Esophagus (tissue), 2 donors: ENCODE measurements at regions not wholly inside any gene's neighbourhood (a gene's known extent, or its start where the extent isn't known, plus 50 kb on each side); places are given as distances from the start of the nearest gene placed in this dataset.

ENCODE experiments used
- H3K27ac ChIP-seq, 2 donors: one replicate each; pipeline ENCODE4 v1.5.1; 2013; ENCODE audit warnings: low read depth in 2 of 2, mild to moderate bottlenecking in 2 of 2, inconsistent platforms in 1 of 2, low read length in 1 of 2, moderate library complexity in 1 of 2
- H3K27me3 ChIP-seq, 2 donors: one replicate each; pipeline ENCODE4 v1.6.1; 2013; ENCODE audit warnings: low read length in 2 of 2, control low read depth in 1 of 2, mild to moderate bottlenecking in 1 of 2; ENCODE audit not compliant: insufficient read depth in 2 of 2, control insufficient read depth in 1 of 2
- H3K36me3 ChIP-seq, 2 donors: one replicate each; pipeline ENCODE4 v1.6.1; 2013; ENCODE audit warnings: low read length in 1 of 2; ENCODE audit not compliant: control insufficient read depth in 2 of 2, insufficient read depth in 2 of 2
- H3K4me1 ChIP-seq, 2 donors: one replicate each; pipeline ENCODE4 v1.6.1; 2013; ENCODE audit warnings: low read length in 1 of 2; ENCODE audit not compliant: control insufficient read depth in 2 of 2, insufficient read depth in 2 of 2
- H3K4me3 ChIP-seq, 2 donors: one replicate each; pipeline ENCODE4 v1.5.1; 2013; ENCODE audit warnings: low read length in 2 of 2, mild to moderate bottlenecking in 2 of 2, low read depth in 1 of 2, moderate library complexity in 1 of 2
- H3K9me3 ChIP-seq, 2 donors: one replicate each; pipeline ENCODE4 v1.6.1; 2013; ENCODE audit warnings: mild to moderate bottlenecking in 2 of 2, low read depth in 1 of 2, low read length in 1 of 2, moderate library complexity in 1 of 2; ENCODE audit not compliant: control insufficient read depth in 2 of 2, insufficient read depth in 1 of 2
- WGBS, 2 donors: extraction: QIAGEN DNeasy Blood & Tissue Kit; methylation state at CpG; one replicate each; pipeline ENCODE4 v1.1.7; 2013; 5-methylcytosine and 5-hydroxymethylcytosine counted together
- donor health status: healthy with polysubstance abuse.
- donor health status: Bipolar disorder and iron deficiency.

- Histone ChIP-seq H3K27ac (no peak overlapping the region), H3K4me3 (no peak overlapping the region), H3K9me3 (no peaks in the 10 kb centered on the region), H3K36me3 (no peaks in the 10 kb centered on the region), H3K4me1 (no peaks in the 10 kb centered on the region), H3K27me3 (no peaks in the 10 kb centered on the region)
- WGBS, 2 donors = 78 to 79% methylated on average over 5 of the region's 5 CpGs
Observed at GRCh38 chr6:105898286-105898685, 187.8 kb upstream of the PRDM1 start.

DNA sequence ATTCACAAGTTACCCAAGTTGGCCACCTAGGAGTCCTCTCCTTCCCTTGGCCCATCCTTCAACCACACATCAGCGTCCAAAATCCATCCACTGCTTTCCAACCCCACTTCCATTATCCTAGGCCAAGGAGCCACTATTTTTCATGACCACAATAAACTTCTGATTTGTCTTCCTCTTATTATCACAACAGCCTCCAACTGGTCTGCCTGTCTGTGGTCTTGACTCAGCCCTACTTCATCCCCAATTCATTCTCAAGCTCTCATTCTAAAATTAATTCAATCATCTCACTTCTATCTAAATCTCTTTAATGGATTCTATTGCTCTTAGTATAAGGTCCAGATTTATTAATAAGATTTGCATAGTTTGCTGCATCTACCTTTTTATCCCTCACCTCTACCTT lies 189.0 kb upstream of the PRDM1 start:
- Histone ChIP-seq H3K9me3 (peaks cover 0 to 3% of the 10 kb centered on the region in 2 donors), H3K27ac (no peak overlapping the region), H3K4me1 (no peaks in the 10 kb centered on the region), H3K4me3 (no peak overlapping the region), H3K36me3 (no peaks in the 10 kb centered on the region), H3K27me3 (no peaks in the 10 kb centered on the region)
- 92 to 97% methylated on average over 1 of the region's 1 CpG for WGBS, 2 donors

GRCh38 chr6:105896821-105897095 lies 189.4 kb upstream of the PRDM1 start:
- H3K36me3 ChIP-seq = no peaks in the 10 kb centered on the region
- no peaks in the 10 kb centered on the region for H3K4me1 ChIP-seq
- no peak overlapping the region for H3K27ac ChIP-seq

DNA sequence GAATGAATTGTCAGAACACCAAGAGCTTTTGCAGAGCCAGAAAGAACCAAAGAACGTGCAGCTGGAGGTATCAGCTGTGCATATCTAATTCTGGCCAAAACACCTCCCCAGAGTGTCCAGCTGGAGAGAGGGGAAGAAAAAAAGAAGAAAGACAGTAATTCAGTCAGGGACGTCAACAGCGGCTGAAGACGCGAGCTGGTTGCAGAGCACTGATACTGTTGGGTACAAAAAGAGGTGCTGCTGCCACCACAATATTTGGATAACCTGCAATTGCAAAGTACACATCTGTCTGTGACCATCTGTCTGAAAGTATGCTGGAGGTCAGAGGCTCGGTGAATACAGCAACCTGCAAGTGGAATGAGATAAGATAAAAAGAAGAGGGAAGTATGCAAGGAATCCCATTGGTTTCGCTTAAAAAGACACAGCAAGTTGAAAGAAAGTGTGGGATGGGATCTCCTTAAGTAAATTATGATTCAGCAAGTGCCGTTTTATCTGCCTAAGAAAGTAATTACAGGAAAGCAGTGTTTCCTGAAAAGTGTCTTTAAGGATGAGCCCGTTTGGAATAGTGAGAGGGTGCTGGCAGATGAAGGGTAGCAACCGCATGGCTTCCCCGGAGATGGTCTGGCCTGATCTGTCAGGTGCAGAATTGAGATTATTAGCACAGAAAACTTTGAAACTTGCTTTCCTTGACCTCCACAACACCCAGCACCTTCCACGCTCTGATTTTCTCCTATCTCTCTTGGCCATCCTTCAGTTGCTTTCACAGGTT lies 189.9 kb upstream of the PRDM1 start:
- H3K4me3 ChIP-seq = no peak overlapping the region
- no peaks in the 10 kb centered on the region for H3K27me3 ChIP-seq
- no peak overlapping the region for H3K27ac ChIP-seq
- no peaks in the 10 kb centered on the region for H3K36me3 ChIP-seq
- H3K4me1 ChIP-seq = no peaks in the 10 kb centered on the region
- WGBS, 2 donors = 69 to 70% methylated on average over 12 of the region's 12 CpGs
- peaks cover 0 to 3% of the 10 kb centered on the region in 2 donors for H3K9me3 ChIP-seq

More at GRCh38 chr6:105896821-105897095, 189.4 kb upstream of the PRDM1 start:
- Histone ChIP-seq H3K27me3 (no peaks in the 10 kb centered on the region), H3K9me3 (peaks cover 0 to 3% of the 10 kb centered on the region in 2 donors), H3K4me3 (no peak overlapping the region)
- 49 to 56% methylated on average over 3 of the region's 3 CpGs for WGBS, 2 donors

GRCh38 chr6:105894556-105894955 lies 191.6 kb upstream of the PRDM1 start:
- WGBS, 2 donors = 73 to 82% methylated on average over 1 of the region's 1 CpG

GRCh38 chr6:105893741-105894140 lies 192.4 kb upstream of the PRDM1 start:
- Histone ChIP-seq H3K27me3 (no peaks in the 10 kb centered on the region), H3K4me1 (no peaks in the 10 kb centered on the region), H3K27ac (no peak overlapping the region), H3K36me3 (no peaks in the 10 kb centered on the region), H3K4me3 (no peak overlapping the region), H3K9me3 (peaks cover 0 to 3% of the 10 kb centered on the region in 2 donors)
- WGBS, 2 donors = 84 to 88% methylated on average over 7 of the region's 7 CpGs

More at GRCh38 chr6:105894556-105894955, 191.6 kb upstream of the PRDM1 start:
- Histone ChIP-seq H3K36me3 (no peaks in the 10 kb centered on the region), H3K27ac (no peak overlapping the region), H3K4me1 (no peaks in the 10 kb centered on the region), H3K27me3 (no peaks in the 10 kb centered on the region), H3K4me3 (no peak overlapping the region), H3K9me3 (peaks cover 0 to 3% of the 10 kb centered on the region in 2 donors)

DNA sequence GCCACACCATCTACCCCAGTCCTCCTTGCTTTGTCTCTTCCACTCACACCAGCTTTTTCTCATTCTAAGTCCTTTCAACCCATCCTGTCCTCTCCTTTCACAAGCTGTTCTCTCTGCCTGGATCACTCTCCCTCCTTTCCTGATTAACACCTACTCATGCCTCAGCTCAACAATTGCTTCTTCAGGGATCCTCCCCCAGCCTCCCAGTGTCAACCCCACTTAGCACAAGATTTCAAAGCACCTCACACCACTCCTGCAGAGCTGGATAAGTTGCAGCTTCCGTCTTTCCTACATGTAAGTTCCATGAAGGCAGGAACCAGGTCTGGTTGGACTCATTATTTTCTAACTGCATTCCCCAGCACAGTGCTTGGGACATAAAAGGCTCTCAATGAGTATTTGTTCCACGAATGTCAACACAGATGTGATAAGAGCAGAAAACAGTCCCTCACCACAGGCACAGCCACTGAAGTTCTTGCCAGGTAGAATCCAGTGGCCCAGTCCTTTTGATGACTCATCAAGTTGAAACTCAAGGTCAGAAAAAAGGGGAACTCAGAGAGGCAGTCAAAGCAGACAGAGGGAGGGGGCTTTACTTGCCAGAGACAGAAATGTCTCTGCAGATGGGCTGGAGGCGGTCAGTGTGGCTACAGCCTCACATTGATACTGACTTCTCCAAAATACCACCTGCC lies 193.4 kb upstream of the PRDM1 start:
- Histone ChIP-seq H3K27me3 (no peaks in the 10 kb centered on the region), H3K4me3 (no peak overlapping the region), H3K9me3 (peaks cover 0 to 3% of the 10 kb centered on the region in 2 donors), H3K27ac (no peak overlapping the region), H3K4me1 (no peaks in the 10 kb centered on the region), H3K36me3 (no peaks in the 10 kb centered on the region)
- WGBS, 2 donors = 70 to 75% methylated on average over 3 of the region's 3 CpGs

GRCh38 chr6:105890521-105891244 lies 195.5 kb upstream of the PRDM1 start:
- Histone ChIP-seq H3K36me3 (no peaks in the 10 kb centered on the region), H3K27ac (no peak overlapping the region), H3K4me3 (no peak overlapping the region), H3K4me1 (no peaks in the 10 kb centered on the region), H3K9me3 (peaks cover 0 to 3% of the 10 kb centered on the region in 2 donors), H3K27me3 (no peaks in the 10 kb centered on the region)
- WGBS, 2 donors = 70 to 80% methylated on average over 4 of the region's 4 CpGs

DNA sequence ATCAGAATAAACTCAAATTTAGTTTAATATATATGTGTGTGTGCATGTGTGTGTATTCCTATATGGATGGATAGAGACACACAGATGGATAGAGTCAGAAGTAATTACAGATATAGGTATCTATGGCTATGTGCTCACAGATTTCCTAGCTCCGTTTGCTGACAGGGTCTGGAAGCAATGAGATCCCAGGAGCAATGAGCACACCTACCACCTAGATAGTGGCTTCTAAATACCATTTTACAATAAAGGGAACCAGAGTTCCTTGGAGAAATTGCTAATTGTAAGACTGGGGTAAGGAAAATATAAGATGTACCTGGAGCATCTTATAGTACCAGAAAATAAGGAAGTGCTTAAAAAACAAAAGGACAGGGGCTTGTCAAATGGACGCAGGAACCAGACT lies 196.2 kb upstream of the PRDM1 start:
- Histone ChIP-seq H3K9me3 (peaks cover 0 to 3% of the 10 kb centered on the region in 2 donors), H3K4me3 (no peak overlapping the region), H3K4me1 (no peaks in the 10 kb centered on the region), H3K27me3 (no peaks in the 10 kb centered on the region), H3K36me3 (no peaks in the 10 kb centered on the region), H3K27ac (no peak overlapping the region)
- 93% methylated on average over 2 of the region's 2 CpGs for WGBS, 2 donors
